GM23248 (cell line): ENCODE measurements at regions not wholly inside any gene's neighbourhood (a gene's known extent, or its start where the extent isn't known, plus 50 kb on each side); places are given as distances from the start of the nearest gene placed in this dataset.

Experiments
- EZH2 ChIP-seq: fragments of 200-600 bp; sonication (generic); IDR thresholded peaks from 2 replicates; pipeline ENCODE4 v1.6.1; 2018; ENCODE audit warnings: antibody characterized with exemption, mild to moderate bottlenecking; ENCODE audit not compliant: insufficient read depth, poor library complexity, severe bottlenecking
- EZH2phosphoT487 ChIP-seq: fragments of 200-600 bp; sonication (generic); IDR thresholded peaks from 2 replicates; pipeline ENCODE4 v1.6.1; 2018; ENCODE audit warnings: antibody characterized with exemption, moderate library complexity, mild to moderate bottlenecking, low read depth; ENCODE audit not compliant: insufficient read depth

DNA sequence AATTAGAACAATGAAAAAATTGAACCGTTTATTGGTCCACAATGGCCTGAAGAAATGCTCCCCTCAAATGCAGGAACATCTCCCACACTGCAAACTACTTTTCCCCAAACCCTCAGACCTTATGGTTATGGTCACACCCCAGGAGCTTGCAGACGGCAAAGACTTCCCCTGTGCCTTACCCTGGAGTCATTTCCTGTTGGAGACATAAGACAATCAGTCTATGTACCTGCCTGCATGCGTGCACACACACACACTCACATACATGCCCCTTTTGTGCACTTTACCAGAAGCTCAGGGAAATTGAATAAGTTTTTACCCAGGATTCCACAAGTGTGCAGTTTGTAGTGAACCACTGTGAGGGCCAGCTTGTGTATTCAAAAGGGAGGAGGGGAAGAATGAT is 281.9 kb upstream of the CELF4 start:
- TF ChIP-seq EZH2 (no peak), EZH2phosphoT487 (no peak)
